NT2/D1 (cell line): ENCODE measurements at regions not wholly inside any gene's neighbourhood (a gene's known extent, or its start where the extent isn't known, plus 50 kb on each side); places are given as distances from the start of the nearest gene placed in this dataset.

Experiments
- DNase-seq: peaks from one replicate; pipeline ENCODE4 v3.0.0-alpha.2; 2011; ENCODE audit warnings: low read depth, low spot score
- H3K27me3 ChIP-seq: 2 replicates; pipeline ENCODE4 v1.6.0; 2011; ENCODE audit warnings: mild to moderate bottlenecking; ENCODE audit not compliant: insufficient read length, insufficient read depth
- H3K36me3 ChIP-seq: 2 replicates; pipeline ENCODE4 v1.6.1; 2011; ENCODE audit warnings: mild to moderate bottlenecking, low read length, mixed read lengths; ENCODE audit not compliant: insufficient read depth, insufficient read length
- H3K4me1 ChIP-seq: 2 replicates; pipeline ENCODE4 v1.5.1; 2011; ENCODE audit not compliant: insufficient read depth, insufficient read length
- H3K4me3 ChIP-seq: 2 replicates; pipeline ENCODE4 v1.5.1; 2011; ENCODE audit warnings: low read depth; ENCODE audit not compliant: insufficient read length
- H3K9ac ChIP-seq: 2 replicates; pipeline ENCODE4 v1.6.0; 2011; ENCODE audit warnings: low read depth; ENCODE audit not compliant: insufficient read length
- H3K9me3 ChIP-seq: 2 replicates; pipeline ENCODE4 v1.5.1; 2011; ENCODE audit warnings: mild to moderate bottlenecking, low read length; ENCODE audit not compliant: insufficient read depth
- SUZ12 ChIP-seq: IDR thresholded peaks from 2 replicates; pipeline ENCODE4 v1.6.1; 2011; ENCODE audit not compliant: insufficient read length, insufficient read depth; ENCODE audit errors: extremely low read depth
- YY1 ChIP-seq: IDR thresholded peaks from 2 replicates; pipeline ENCODE4 v1.6.1; 2011; ENCODE audit not compliant: insufficient read length, insufficient read depth
- ZNF274 ChIP-seq: IDR thresholded peaks from 2 replicates; pipeline ENCODE4 v1.6.1; 2011; ENCODE audit warnings: mild to moderate bottlenecking, low read depth, low read length

DNA sequence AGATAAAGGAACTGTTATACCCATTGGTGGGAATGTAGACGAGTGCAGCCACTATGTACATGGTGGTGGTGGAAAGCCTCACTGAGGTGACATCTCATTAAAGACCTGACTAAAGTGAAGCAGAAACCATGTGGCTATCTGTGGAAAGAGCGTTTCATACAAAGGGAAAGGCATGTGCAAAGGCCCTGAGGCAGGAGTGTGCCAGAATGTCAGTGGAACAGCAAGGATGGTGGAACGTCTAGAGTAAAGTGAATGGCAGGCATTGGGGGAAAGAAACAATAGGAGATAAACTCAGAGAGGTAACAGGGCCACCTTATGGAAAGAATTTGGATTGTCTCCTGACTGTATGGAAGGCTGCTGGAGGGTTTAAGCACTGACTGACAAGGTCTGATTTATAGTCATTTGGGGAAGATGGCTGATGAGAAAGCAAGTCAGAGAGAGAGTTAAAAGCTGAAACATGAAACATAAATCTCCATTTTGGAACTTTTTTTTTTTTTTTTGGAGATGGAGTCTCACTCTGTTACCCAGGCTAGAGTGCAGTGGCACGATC is 245.7 kb downstream of the STK31 start:
- no peak overlapping the region for H3K4me3 ChIP-seq
- no peaks in the 10 kb centered on the region for H3K27me3 ChIP-seq
- DNase-seq = no peak
- TF ChIP-seq ZNF274 (no peak), YY1 (no peak), SUZ12 (no peak)
- no peak overlapping the region for H3K9ac ChIP-seq
- H3K9me3 ChIP-seq = no peaks in the 10 kb centered on the region
- H3K36me3 ChIP-seq = no peaks in the 10 kb centered on the region
- H3K4me1 ChIP-seq = no peaks in the 10 kb centered on the region

DNA sequence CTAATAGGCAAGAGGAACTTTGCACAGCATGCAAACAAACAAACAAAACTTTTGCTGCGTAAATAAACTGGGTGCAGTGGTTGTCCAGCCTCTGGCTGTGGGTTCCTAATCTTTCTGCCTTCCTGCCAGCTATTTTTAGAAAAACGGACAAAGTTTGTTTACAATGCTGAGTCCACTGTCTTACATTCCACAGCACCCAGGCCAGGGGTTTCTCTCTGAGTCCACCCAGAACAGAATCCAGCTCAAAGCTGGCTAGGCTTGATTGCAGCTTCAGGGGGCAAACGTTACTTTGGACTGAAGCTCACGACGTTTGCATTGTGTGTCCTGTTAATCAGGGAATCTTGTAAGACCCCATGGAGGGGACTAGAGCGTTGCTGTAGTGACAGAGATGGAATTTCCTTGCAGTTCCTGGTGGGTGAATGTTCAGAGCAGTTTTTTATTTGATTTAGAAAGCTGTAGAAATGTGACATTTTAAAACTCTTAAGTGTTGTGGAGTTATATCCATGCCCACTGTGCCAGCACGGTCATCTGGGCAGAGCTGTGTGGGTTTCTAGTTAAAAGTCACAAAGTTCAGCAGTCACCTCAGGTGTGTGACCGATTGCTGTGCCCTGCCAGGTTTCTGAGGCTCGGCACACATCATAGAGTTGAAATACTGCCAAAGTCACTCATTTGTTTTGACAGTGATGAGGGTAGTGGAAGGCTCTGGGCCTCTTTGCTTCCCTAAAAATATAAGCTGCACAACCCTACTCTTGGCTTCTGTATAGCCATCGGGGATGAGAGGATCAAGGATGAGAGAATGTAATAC is 247.0 kb downstream of the STK31 start:
- DNase-seq = no peak
- TF ChIP-seq SUZ12 = no peak
- TF ChIP-seq ZNF274 = no peak
- no peak for TF ChIP-seq YY1
- Histone ChIP-seq H3K36me3 (no peaks in the 10 kb centered on the region), H3K4me1 (no peaks in the 10 kb centered on the region), H3K9me3 (no peaks in the 10 kb centered on the region), H3K27me3 (no peaks in the 10 kb centered on the region), H3K9ac (no peak overlapping the region), H3K4me3 (no peak overlapping the region)

DNA sequence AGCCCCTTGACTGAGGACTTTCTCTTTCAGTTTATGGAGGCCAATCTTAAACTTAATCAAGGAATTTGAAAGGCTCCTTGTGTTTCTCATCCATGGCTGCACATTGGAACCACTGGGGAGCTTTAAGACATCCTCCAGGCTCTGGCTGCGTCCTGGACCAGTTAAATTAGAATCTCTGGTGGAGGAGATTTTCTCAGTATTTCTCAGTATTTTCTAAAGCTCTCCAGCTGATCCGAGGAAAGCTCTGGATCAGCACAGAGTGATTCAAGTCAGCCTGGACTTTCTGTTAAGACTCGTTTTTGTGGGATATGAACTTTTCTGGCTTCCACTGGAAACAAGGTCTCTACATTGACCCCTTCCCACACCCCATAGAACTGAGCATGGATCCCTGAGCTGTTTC is 249.8 kb downstream of the STK31 start:
- Histone ChIP-seq H3K4me3 (no peak overlapping the region), H3K27me3 (no peaks in the 10 kb centered on the region), H3K36me3 (no peaks in the 10 kb centered on the region), H3K9ac (no peak overlapping the region), H3K9me3 (no peaks in the 10 kb centered on the region), H3K4me1 (no peaks in the 10 kb centered on the region)
- TF ChIP-seq ZNF274 = no peak
- no peak for TF ChIP-seq YY1
- TF ChIP-seq SUZ12 = no peak
- DNase-seq = no peak

DNA sequence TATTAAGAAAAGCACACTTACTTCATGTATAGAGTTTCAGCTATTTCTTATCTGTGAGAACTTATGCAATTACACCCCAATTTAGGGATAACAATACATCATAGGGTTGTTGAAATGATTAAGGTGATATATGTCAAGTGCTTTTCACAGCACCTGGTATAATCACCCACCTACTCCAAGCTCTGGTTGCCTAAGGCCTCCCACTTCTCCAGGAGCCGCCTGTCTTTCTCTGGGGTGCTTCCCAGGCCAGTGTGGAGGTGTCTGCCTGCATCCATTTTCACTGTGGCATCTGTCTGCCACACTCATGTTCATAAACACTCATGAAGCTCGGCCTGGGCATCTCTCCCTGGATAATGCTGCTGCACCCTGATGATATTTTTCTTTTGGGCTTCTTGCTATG is 250.3 kb downstream of the STK31 start:
- DNase-seq = no peak
- H3K27me3 ChIP-seq = no peaks in the 10 kb centered on the region
- H3K9ac ChIP-seq = no peak overlapping the region
- H3K4me3 ChIP-seq = no peak overlapping the region
- TF ChIP-seq ZNF274 (no peak), YY1 (no peak), SUZ12 (no peak)
- no peaks in the 10 kb centered on the region for H3K9me3 ChIP-seq
- H3K4me1 ChIP-seq = no peaks in the 10 kb centered on the region
- no peaks in the 10 kb centered on the region for H3K36me3 ChIP-seq

DNA sequence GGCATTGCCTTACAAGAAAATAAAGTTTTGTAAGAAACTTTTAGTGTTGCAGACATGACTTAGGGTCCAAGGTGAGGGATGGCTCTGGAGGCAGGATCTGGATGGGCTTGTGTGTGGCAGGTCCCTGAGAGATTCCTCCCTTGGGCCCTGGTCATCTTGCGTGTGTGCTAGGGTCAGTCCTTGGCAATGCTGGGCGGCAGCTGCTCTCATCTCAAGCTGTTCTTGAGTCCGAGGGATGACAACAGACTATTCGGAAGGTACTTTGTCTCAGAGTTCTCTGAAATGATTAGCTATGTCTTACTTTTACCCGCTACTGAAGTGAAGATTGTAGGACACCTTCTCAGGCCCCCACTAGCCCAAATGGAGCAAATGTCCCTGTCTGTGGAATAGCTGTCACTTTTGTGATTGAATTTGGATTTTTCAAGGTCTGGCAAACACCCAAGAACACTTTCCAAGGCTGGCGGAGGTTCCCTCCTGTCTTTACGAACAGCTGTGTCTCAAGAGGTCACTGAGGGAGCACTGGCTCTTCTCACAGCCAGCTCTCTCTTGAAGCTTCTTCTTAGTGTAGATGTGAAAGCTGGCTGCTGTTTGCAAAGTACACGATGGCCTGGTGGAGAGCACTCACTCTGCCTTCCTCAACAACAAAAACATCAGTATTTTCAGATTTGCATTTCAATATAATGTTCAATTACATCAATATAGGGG is 253.6 kb downstream of the STK31 start:
- TF ChIP-seq SUZ12 (no peak), ZNF274 (no peak), YY1 (no peak)
- Histone ChIP-seq H3K9me3 (no peaks in the 10 kb centered on the region), H3K4me1 (no peaks in the 10 kb centered on the region), H3K4me3 (no peak overlapping the region), H3K27me3 (no peaks in the 10 kb centered on the region), H3K36me3 (no peaks in the 10 kb centered on the region), H3K9ac (no peak overlapping the region)
- no peak for DNase-seq

DNA sequence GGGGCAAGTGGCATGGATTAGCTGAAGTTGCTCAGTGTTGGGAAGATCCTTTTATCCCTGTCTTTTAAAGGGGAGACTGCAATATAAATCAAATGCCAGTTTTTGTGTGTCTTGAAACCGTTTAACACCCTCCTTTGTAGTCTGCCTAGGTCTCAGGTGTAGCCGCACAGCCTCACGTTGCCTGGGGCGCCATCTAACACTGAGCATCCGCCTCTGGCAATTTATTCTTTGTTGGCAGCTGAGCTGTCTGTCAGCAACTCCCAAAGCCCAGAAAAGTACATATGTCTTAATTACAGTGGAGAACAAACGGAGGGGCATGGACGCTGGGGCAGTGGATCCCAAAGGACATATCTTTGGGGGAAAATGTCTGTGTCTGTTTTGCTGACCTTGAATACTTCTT is 254.7 kb downstream of the STK31 start:
- Histone ChIP-seq H3K4me3 (no peak overlapping the region), H3K27me3 (no peaks in the 10 kb centered on the region), H3K9ac (no peak overlapping the region), H3K36me3 (no peaks in the 10 kb centered on the region), H3K4me1 (no peaks in the 10 kb centered on the region), H3K9me3 (no peaks in the 10 kb centered on the region)
- TF ChIP-seq SUZ12 = no peak
- no peak for TF ChIP-seq YY1
- no peak for TF ChIP-seq ZNF274
- DNase-seq = no peak

DNA sequence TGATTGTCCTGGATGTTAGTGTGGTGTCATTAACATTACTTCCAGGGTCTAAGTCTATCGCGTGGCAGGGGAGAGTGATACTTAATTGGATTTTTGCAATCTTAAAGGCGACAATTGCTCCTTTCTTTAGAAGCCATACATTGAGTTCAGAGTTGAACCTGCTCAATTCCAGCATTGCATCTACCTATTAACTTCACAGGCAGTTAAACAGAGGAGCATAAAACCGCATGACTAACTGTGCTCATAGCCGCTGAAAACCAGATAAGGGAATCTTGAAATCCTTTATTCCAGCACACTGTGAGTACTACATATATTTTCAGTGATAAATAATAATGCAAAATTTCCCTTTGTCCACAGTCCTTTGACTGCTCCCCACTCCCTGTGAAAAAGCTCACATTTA is 255.3 kb downstream of the STK31 start:
- H3K9me3 ChIP-seq = no peaks in the 10 kb centered on the region

More for the DNA sequence above, 255.3 kb downstream of the STK31 start:
- no peak overlapping the region for H3K9ac ChIP-seq
- no peaks in the 10 kb centered on the region for H3K4me1 ChIP-seq
- no peaks in the 10 kb centered on the region for H3K36me3 ChIP-seq
- no peak for DNase-seq
- no peak for TF ChIP-seq SUZ12
- no peak for TF ChIP-seq YY1
- TF ChIP-seq ZNF274 = no peak
- no peaks in the 10 kb centered on the region for H3K27me3 ChIP-seq
- H3K4me3 ChIP-seq = no peak overlapping the region
